GM12891 (cell line): ENCODE measurements at regions not wholly inside any gene's neighbourhood (a gene's known extent, or its start where the extent isn't known, plus 50 kb on each side); places are given as distances from the start of the nearest gene placed in this dataset.
"Not testable (repeated sequence)": the region's sequence is repeated elsewhere in the genome, so short reads cannot be mapped to it uniquely, and the experiment has no call there.

Source experiments
- POLR2A ChIP-seq: IDR thresholded peaks from 2 replicates; pipeline ENCODE4 v1.6.1; 2011; ENCODE audit warnings: low read depth, low read length, control low read depth
- POLR2AphosphoS5 ChIP-seq: IDR thresholded peaks from 2 replicates; pipeline ENCODE4 v1.6.1; 2011; ENCODE audit warnings: low read depth, low read length, control low read depth
- POU2F2 ChIP-seq: IDR thresholded peaks from 2 replicates; pipeline ENCODE4 v1.6.1; 2011; ENCODE audit warnings: low read depth, mild to moderate bottlenecking, control low read depth, low read length, moderate library complexity
- TAF1 ChIP-seq: IDR thresholded peaks from 2 replicates; pipeline ENCODE4 v1.6.1; 2011; ENCODE audit warnings: low read depth, low read length, control low read depth

GRCh38 chr9:110032532-110032931 is 175.4 kb downstream of the C9orf152 start:
- not testable (repeated sequence) for TF ChIP-seq POU2F2, POLR2A, POLR2AphosphoS5, TAF1
